HCT116 (cell line): ENCODE measurements at regions not wholly inside any gene's neighbourhood (a gene's known extent, or its start where the extent isn't known, plus 50 kb on each side); places are given as distances from the start of the nearest gene placed in this dataset.

Experiments used
- ATAC-seq: fragments of 200-7000 bp; cut with Tn5 transposase; 2 replicates; pipeline ENCODE4 v1.9.1; 2020; ENCODE audit warnings: mild to moderate bottlenecking, moderate library complexity
- BruUV-seq: library from RNA; stranded (reverse); fragments of 400-500 nt; replicated peaks from 2 replicates; lab custom pipeline; 2021; lab: Mats Ljungman, UMichigan
- CTCF ChIA-PET: fragments of 300-600 bp; sonication (Branson Sonifier 250); formaldehyde crosslinking; loops from one replicate; lab custom pipeline; 2021; ENCODE audit warnings: antibody characterized with exemption; lab: Charles Lee
- POLR2A ChIA-PET: fragments of 300-600, 350-600 bp; sonication (Branson Sonifier 250); formaldehyde crosslinking; loops from one replicate; lab custom pipeline; 2021; ENCODE audit warnings: antibody characterized with exemption; lab: Charles Lee
- RAD21 ChIA-PET, 2 experiments: fragments of 300-600 bp; sonication (Branson Sonifier 250); formaldehyde crosslinking; loops; one replicate each; lab custom pipeline; 2023; ENCODE audit warnings: low total read pairs in 2 of 2; ENCODE audit not compliant: uncharacterized antibody in 2 of 2, unreplicated experiment in 2 of 2, low non-redundant PET in 1 of 2; lab: Charles Lee
- DNase-seq: peaks from one replicate; pipeline ENCODE4 v3.0.0-alpha.2; 2010; ENCODE audit warnings: low read depth, low spot score
- H2AFZ ChIP-seq: fragments of 200-600 bp; shearing (Covaris generic), sonication (generic); 2 replicates; pipeline ENCODE4 v1.6.1; 2017; ENCODE audit warnings: low read depth, mixed run types, mixed read lengths, antibody characterized with exemption, low read length; ENCODE audit not compliant: poor library complexity, severe bottlenecking
- H3K27ac ChIP-seq: 2 replicates; pipeline ENCODE4 v1.5.1; 2012; ENCODE audit warnings: low read depth, low read length
- H3K27me3 ChIP-seq: fragments of 200-600 bp; sonication (generic); 2 replicates; pipeline ENCODE4 v1.6.1; 2016; ENCODE audit warnings: mixed run types, low read length, mixed read lengths; ENCODE audit not compliant: insufficient read depth
- H3K36me3 ChIP-seq, 2 experiments: fragments of 200-500 bp in 1 of 2; fragments of 200-600 bp in 1 of 2; sonication (Bioruptor generic) in 1 of 2; sonication (generic) in 1 of 2; 2 replicates each; pipeline versions ENCODE4 v1.5.1 to v1.6.1; 2014 to 2016; ENCODE audit warnings: low read length in 2 of 2, inconsistent platforms in 1 of 2, mixed read lengths in 1 of 2, mixed run types in 1 of 2; ENCODE audit not compliant: insufficient read depth in 2 of 2, control insufficient read depth in 1 of 2
- H3K4me1 ChIP-seq, 2 experiments: fragments of 200-600 bp in 1 of 2; sonication (generic) in 1 of 2; 2 replicates each; pipeline versions ENCODE4 v1.5.1 to v1.6.1; 2012 to 2017; ENCODE audit warnings: low read length in 2 of 2, inconsistent platforms in 1 of 2, mild to moderate bottlenecking in 1 of 2, mixed read lengths in 1 of 2, mixed run types in 1 of 2, moderate library complexity in 1 of 2; ENCODE audit not compliant: insufficient read depth in 2 of 2, control insufficient read depth in 1 of 2
- H3K4me2 ChIP-seq: fragments of 200-600 bp; sonication (generic); 2 replicates; pipeline ENCODE4 v1.6.1; 2017; ENCODE audit warnings: mixed run types, low read length, mixed read lengths
- H3K4me3 ChIP-seq, 2 experiments: fragments of 200-600 bp in 1 of 2; sonication (generic) in 1 of 2; replicated peaks in 1 of 2; 2 replicates each; pipeline ENCODE4 v1.5.1; 2011 to 2016; ENCODE audit warnings: low read length in 2 of 2, control low read depth in 1 of 2, low read depth in 1 of 2, mild to moderate bottlenecking in 1 of 2, mixed read lengths in 1 of 2, mixed run types in 1 of 2
- H3K79me2 ChIP-seq: fragments of 200-600 bp; sonication (generic); 2 replicates; pipeline ENCODE4 v1.6.1; 2017; ENCODE audit warnings: mild to moderate bottlenecking, mixed run types, low read length, moderate library complexity, mixed read lengths; ENCODE audit not compliant: insufficient read depth
- H3K9ac ChIP-seq: fragments of 200-600 bp; sonication (generic); 2 replicates; pipeline ENCODE4 v1.6.1; 2016; ENCODE audit warnings: low read length, mixed read lengths
- H3K9me2 ChIP-seq: fragments of 200-600 bp; sonication (generic), shearing (Covaris generic); 2 replicates; pipeline ENCODE4 v1.6.1; 2017; ENCODE audit warnings: mixed run types, mild to moderate bottlenecking, moderate library complexity; ENCODE audit not compliant: insufficient read depth
- H3K9me3 ChIP-seq, 2 experiments: fragments of 200-500 bp in 1 of 2; fragments of 200-600 bp in 1 of 2; sonication (Bioruptor generic) in 1 of 2; sonication (generic) in 1 of 2; 2 replicates each; pipeline ENCODE4 v1.6.1; 2014 to 2017; ENCODE audit warnings: low read length in 2 of 2, mixed read lengths in 2 of 2, inconsistent platforms in 1 of 2, low read depth in 1 of 2, mild to moderate bottlenecking in 1 of 2, mixed run types in 1 of 2, moderate library complexity in 1 of 2; ENCODE audit not compliant: control insufficient read depth in 1 of 2, insufficient read depth in 1 of 2
- H4K20me1 ChIP-seq: fragments of 200-600 bp; sonication (generic), shearing (Covaris generic); 2 replicates; pipeline ENCODE4 v1.6.1; 2017; ENCODE audit warnings: mixed run types, mild to moderate bottlenecking, moderate library complexity; ENCODE audit not compliant: insufficient read depth
- ATF3 ChIP-seq: IDR thresholded peaks from 2 replicates; pipeline ENCODE4 v1.6.1; 2012
- CTCF ChIP-seq, 3 experiments: fragments of 200-600 bp in 1 of 3; sonication (generic) in 1 of 3; IDR thresholded peaks in 2 of 3; conservative IDR thresholded peaks in 1 of 3; 2 replicates each; pipeline ENCODE4 v1.5.1; 2012 to 2017; ENCODE audit warnings: low read depth in 2 of 3, low read length in 2 of 3, antibody characterized with exemption in 1 of 3, borderline replicate concordance in 1 of 3, control low read depth in 1 of 3, mild to moderate bottlenecking in 1 of 3, mixed read lengths in 1 of 3, mixed run types in 1 of 3, moderate library complexity in 1 of 3; ENCODE audit not compliant: insufficient read depth in 1 of 3
- EGR1 ChIP-seq: IDR thresholded peaks from 2 replicates; pipeline ENCODE4 v1.6.1; 2012; ENCODE audit warnings: low read depth
- FOSL1 ChIP-seq: IDR thresholded peaks from 2 replicates; pipeline ENCODE4 v1.6.1; 2012; ENCODE audit warnings: low read depth
- JUND ChIP-seq: IDR thresholded peaks from 2 replicates; pipeline ENCODE4 v1.6.1; 2012
- MAX ChIP-seq: IDR thresholded peaks from 2 replicates; pipeline ENCODE4 v1.6.1; 2012
- ZBTB33 ChIP-seq: IDR thresholded peaks from 2 replicates; pipeline ENCODE4 v1.6.1; 2011; ENCODE audit warnings: mild to moderate bottlenecking, low read length, moderate library complexity; ENCODE audit not compliant: insufficient replicate concordance; ENCODE audit errors: extremely low read depth
- intact Hi-C: fragments of 100-400 bp; cut with micrococcal nuclease; formaldehyde crosslinking; loops from 2 replicates; pipeline ENCODE4 v1.10.0; 2022

- ChIA-PET CTCF (no interaction called here), POLR2A (no interaction called here), RAD21 (no interaction called here)
- Histone ChIP-seq H3K4me2 (no peak overlapping the region), H3K4me3 (no peak overlapping the region), H4K20me1 (no peaks in the 10 kb centered on the region), H3K79me2 (no peaks in the 10 kb centered on the region), H3K9me2 (no peaks in the 10 kb centered on the region), H2AFZ (no peak overlapping the region), H3K4me1 (peaks cover 16 to 27% of the 10 kb centered on the region in 2 experiments), H3K9ac (no peak overlapping the region), H3K27ac (no peak overlapping the region), H3K27me3 (no peaks in the 10 kb centered on the region), H3K36me3 (no peaks in the 10 kb centered on the region), H3K9me3 (no peaks in the 10 kb centered on the region)
- ATAC-seq (no peak), DNase-seq (no peak)
- TF ChIP-seq ATF3, result no peak
- TF ChIP-seq JUND, result no peak
- no peak for TF ChIP-seq FOSL1
- TF ChIP-seq MAX, result no peak
- TF ChIP-seq ZBTB33, result no peak
- TF ChIP-seq EGR1, result no peak
- TF ChIP-seq CTCF (IDR thresholded peaks at IDR 0.05 in 2 of 3, conservative IDR thresholded peaks at IDR 0.05 in 1 of 3; ENCODE audit: borderline replicate concordance in 1 of 3, insufficient read depth in 1 of 3, low read depth in 2 of 3, low read length in 2 of 3), result no peak
- intact Hi-C loops, result no loop called here
- no TSS peak for BruUV-seq
Observed at GRCh38 chr11:62022211-62022610, 54.8 kb upstream of the FTH1 start.
